ENCODE measurements at regions not wholly inside any gene's neighbourhood (a gene's known extent, or its start where the extent isn't known, plus 50 kb on each side); places are given as distances from the start of the nearest gene placed in this dataset.
"Not testable (repeated sequence)": the region's sequence is repeated elsewhere in the genome, so short reads cannot be mapped to it uniquely, and the experiment has no call there.

GRCh38 chr17:65360961-65361552 lies 200.4 kb downstream of the AXIN2 start:
- DNase-seq, result no peak

- DNase-seq, result no peak
Measured at GRCh38 chr17:65359016-65359415, 202.4 kb downstream of the AXIN2 start.

- no peak for DNase-seq
Measured at GRCh38 chr17:65356536-65356935, 204.9 kb downstream of the AXIN2 start.

- no peak for DNase-seq
Measured at GRCh38 chr17:65355246-65355645, 206.2 kb downstream of the AXIN2 start.

GRCh38 chr17:65349916-65350315 lies 211.5 kb downstream of the AXIN2 start:
- no peak for DNase-seq

- DNase-seq, result no peak
Measured at GRCh38 chr17:65346166-65346565, 209.0 kb downstream of the RGS9 start.

GRCh38 chr17:65345261-65346005 lies 208.3 kb downstream of the RGS9 start:
- DNase-seq, result no peak

GRCh38 chr17:65340401-65340800 lies 203.2 kb downstream of the RGS9 start:
- no peak for DNase-seq

GRCh38 chr17:65334406-65334805 lies 197.2 kb downstream of the RGS9 start:
- DNase-seq, result no peak

GRCh38 chr17:65332779-65333178 lies 195.6 kb downstream of the RGS9 start:
- DNase-seq, result no peak

- DNase-seq, result no peak
Measured at GRCh38 chr17:65332375-65332774, 195.2 kb downstream of the RGS9 start.

- DNase-seq, result no peak
Measured at GRCh38 chr17:65328567-65328966, 191.4 kb downstream of the RGS9 start.

- DNase-seq, result no peak
Measured at GRCh38 chr17:65324611-65325342, 187.6 kb downstream of the RGS9 start.

- no peak for DNase-seq
Measured at GRCh38 chr17:65323049-65323448, 185.9 kb downstream of the RGS9 start.

- DNase-seq, result no peak
Measured at GRCh38 chr17:65320820-65321219, 183.7 kb downstream of the RGS9 start.

GRCh38 chr17:65314212-65314611 lies 177.0 kb downstream of the RGS9 start:
- no peak for DNase-seq

GRCh38 chr17:65312718-65313377 lies 175.7 kb downstream of the RGS9 start:
- no peak for DNase-seq

GRCh38 chr17:65311261-65311660 lies 174.1 kb downstream of the RGS9 start:
- DNase-seq, result no peak

- no peak for DNase-seq
Measured at GRCh38 chr17:65307961-65308316, 170.8 kb downstream of the RGS9 start.

GRCh38 chr17:65307081-65307960 lies 170.2 kb downstream of the RGS9 start:
- DNase-seq, result no peak

- DNase-seq, result no peak
Measured at GRCh38 chr17:65305778-65306177, 168.6 kb downstream of the RGS9 start.

- no peak for DNase-seq
Measured at GRCh38 chr17:65305116-65305515, 167.9 kb downstream of the RGS9 start.

- DNase-seq, result not testable (repeated sequence)
Measured at GRCh38 chr17:65301882-65302281, 164.7 kb downstream of the RGS9 start.
